Caco-2 (cell line): ENCODE measurements at regions not wholly inside any gene's neighbourhood (a gene's known extent, or its start where the extent isn't known, plus 50 kb on each side); places are given as distances from the start of the nearest gene placed in this dataset.

Experiments
- BruUV-seq: library from RNA; stranded (reverse); fragments of 400-500 nt; replicated peaks from 2 replicates; lab custom pipeline; 2021; lab: Mats Ljungman, UMichigan
- CTCF ChIA-PET: fragments of 300-600 bp; sonication (Branson Sonifier 250); formaldehyde crosslinking; loops from one replicate; lab custom pipeline; 2022; ENCODE audit warnings: antibody characterized with exemption; lab: Charles Lee
- POLR2A ChIA-PET: fragments of 300-600 bp; sonication (Branson Sonifier 250); formaldehyde crosslinking; loops from one replicate; lab custom pipeline; 2022; ENCODE audit warnings: antibody characterized with exemption; lab: Charles Lee
- DNase-seq, 2 experiments: peaks; one replicate each; pipeline versions ENCODE4 v3.0.0 to v3.0.0-alpha.2; 2020 to 2022
- H3K27me3 ChIP-seq: replicated peaks from 2 replicates; pipeline ENCODE4 v1.6.0; 2011; ENCODE audit warnings: low read length; ENCODE audit not compliant: control insufficient read depth, insufficient read depth
- H3K36me3 ChIP-seq: 2 replicates; pipeline ENCODE4 v1.5.1; 2011; ENCODE audit warnings: low read length; ENCODE audit not compliant: control insufficient read depth, insufficient read depth
- H3K4me1 ChIP-seq: fragments of 250-450 bp; sonication (Bioruptor Pico); 2 replicates; pipeline ENCODE4 v1.5.1; 2020; ENCODE audit warnings: mild to moderate bottlenecking
- H3K4me3 ChIP-seq: 2 replicates; pipeline ENCODE4 v1.5.1; 2011; ENCODE audit warnings: low read depth, mild to moderate bottlenecking, control low read depth, low read length
- H3K9me3 ChIP-seq: fragments of 250-450 bp; sonication (Bioruptor Pico); 2 replicates; pipeline ENCODE4 v1.5.1; 2020; ENCODE audit warnings: mild to moderate bottlenecking, moderate library complexity
- H3K27ac Mint-ChIP-seq: one replicate; pipeline ENCODE4 v1.8.0; 2022; ENCODE audit warnings: mixed read lengths; ENCODE audit not compliant: unreplicated experiment
- H3K27me3 Mint-ChIP-seq: one replicate; pipeline ENCODE4 v1.8.0; 2022; ENCODE audit warnings: mixed read lengths; ENCODE audit not compliant: insufficient read depth, unreplicated experiment
- H3K36me3 Mint-ChIP-seq: one replicate; pipeline ENCODE4 v1.8.0; 2022; ENCODE audit warnings: mild to moderate bottlenecking, mixed read lengths; ENCODE audit not compliant: insufficient read depth, unreplicated experiment
- H3K4me1 Mint-ChIP-seq: one replicate; pipeline ENCODE4 v1.8.0; 2022; ENCODE audit warnings: low read depth, mixed read lengths; ENCODE audit not compliant: unreplicated experiment
- H3K4me3 Mint-ChIP-seq: one replicate; pipeline ENCODE4 v1.8.0; 2022; ENCODE audit warnings: mild to moderate bottlenecking, moderate library complexity, mixed read lengths; ENCODE audit not compliant: unreplicated experiment
- H3K9me3 Mint-ChIP-seq: one replicate; pipeline ENCODE4 v1.8.0; 2022; ENCODE audit warnings: mixed read lengths; ENCODE audit not compliant: unreplicated experiment
- intact Hi-C: fragments of 100-400 bp; cut with micrococcal nuclease; formaldehyde crosslinking; loops from one replicate; pipeline ENCODE4 v1.10.0; 2022; ENCODE audit not compliant: unreplicated experiment
- TF ChIP-seq, protein P1 (sequence below), 2 experiments: fragments of 200-600 bp in 1 of 2; IDR thresholded peaks; 1 replicate in 1 of 2; 2 replicates in 1 of 2; pipeline versions ENCODE4 v1.5.1 to v1.8.0; 2011 to 2022; ENCODE audit warnings: antibody characterized with exemption in 1 of 2, control low read depth in 1 of 2, inconsistent platforms in 1 of 2, low read depth in 1 of 2, low read length in 1 of 2, mild to moderate bottlenecking in 1 of 2, moderate library complexity in 1 of 2; ENCODE audit not compliant: insufficient read depth in 1 of 2, severe bottlenecking in 1 of 2, unreplicated experiment in 1 of 2

DNA sequence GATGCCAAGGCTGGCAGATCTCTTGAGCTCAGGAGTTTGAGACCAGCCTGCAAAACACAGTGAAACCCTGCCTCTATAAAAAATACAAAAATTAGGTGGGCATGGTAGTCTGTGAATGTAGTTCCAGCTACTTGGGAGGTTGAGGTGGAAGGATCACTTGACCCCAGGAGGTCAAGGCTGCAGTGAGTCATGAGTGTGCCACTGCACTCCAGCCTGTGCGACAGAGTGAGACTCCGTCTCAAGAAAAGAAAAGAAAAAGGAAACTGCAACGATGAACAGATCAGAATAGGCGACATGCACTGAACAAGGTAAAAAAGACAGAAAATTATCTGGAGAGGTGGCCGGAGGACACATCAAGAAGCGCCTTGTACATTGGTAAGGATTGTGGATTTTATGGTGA is 273.7 kb upstream of the AMIGO2 start:
- Histone ChIP-seq H3K36me3 (no peaks in the 10 kb centered on the region), H3K4me3 (no peak overlapping the region), H3K4me1 (no peaks in the 10 kb centered on the region), H3K9me3 (no peaks in the 10 kb centered on the region), H3K27me3 (no peaks in the 10 kb centered on the region)
- no peak overlapping the region for H3K4me3 Mint-ChIP-seq
- no peak overlapping the region for H3K27ac Mint-ChIP-seq
- H3K27me3 Mint-ChIP-seq, result no peaks in the 10 kb centered on the region
- H3K36me3 Mint-ChIP-seq, result no peaks in the 10 kb centered on the region
- TF ChIP-seq, protein P1, sequence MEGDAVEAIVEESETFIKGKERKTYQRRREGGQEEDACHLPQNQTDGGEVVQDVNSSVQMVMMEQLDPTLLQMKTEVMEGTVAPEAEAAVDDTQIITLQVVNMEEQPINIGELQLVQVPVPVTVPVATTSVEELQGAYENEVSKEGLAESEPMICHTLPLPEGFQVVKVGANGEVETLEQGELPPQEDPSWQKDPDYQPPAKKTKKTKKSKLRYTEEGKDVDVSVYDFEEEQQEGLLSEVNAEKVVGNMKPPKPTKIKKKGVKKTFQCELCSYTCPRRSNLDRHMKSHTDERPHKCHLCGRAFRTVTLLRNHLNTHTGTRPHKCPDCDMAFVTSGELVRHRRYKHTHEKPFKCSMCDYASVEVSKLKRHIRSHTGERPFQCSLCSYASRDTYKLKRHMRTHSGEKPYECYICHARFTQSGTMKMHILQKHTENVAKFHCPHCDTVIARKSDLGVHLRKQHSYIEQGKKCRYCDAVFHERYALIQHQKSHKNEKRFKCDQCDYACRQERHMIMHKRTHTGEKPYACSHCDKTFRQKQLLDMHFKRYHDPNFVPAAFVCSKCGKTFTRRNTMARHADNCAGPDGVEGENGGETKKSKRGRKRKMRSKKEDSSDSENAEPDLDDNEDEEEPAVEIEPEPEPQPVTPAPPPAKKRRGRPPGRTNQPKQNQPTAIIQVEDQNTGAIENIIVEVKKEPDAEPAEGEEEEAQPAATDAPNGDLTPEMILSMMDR (IDR thresholded peaks at IDR 0.05; ENCODE audit: insufficient read depth in 1 of 2, low read depth in 1 of 2, low read length in 1 of 2, severe bottlenecking in 1 of 2, unreplicated experiment in 1 of 2), result no peak
- no peak for DNase-seq
- no TSS peak for BruUV-seq
- ChIA-PET CTCF (no interaction called here), POLR2A (no interaction called here)
- peaks cover 17% of the 10 kb centered on the region for H3K9me3 Mint-ChIP-seq
- intact Hi-C loops, result no loop called here
- peaks cover 7% of the 10 kb centered on the region for H3K4me1 Mint-ChIP-seq

DNA sequence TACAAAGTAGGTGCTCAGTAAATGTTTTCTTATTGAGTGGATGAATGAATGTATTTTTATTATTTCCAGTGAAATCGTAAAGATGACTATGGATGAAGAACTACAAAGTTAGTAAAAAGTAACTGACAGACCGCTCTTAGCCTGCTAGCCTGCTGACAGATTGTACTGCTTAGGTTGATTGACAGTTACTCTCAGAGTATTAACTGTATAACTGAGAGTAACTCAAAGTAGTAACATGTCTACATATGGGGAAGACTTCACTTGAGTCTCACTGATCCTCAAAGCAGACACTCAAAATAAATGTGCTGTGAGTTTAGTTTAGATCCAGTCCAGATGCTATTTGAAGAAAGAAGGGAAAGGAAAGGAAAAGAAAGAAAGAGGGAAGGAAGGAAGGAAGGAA is 272.3 kb upstream of the AMIGO2 start:
- POLR2A ChIA-PET, result no interaction called here
- H3K9me3 Mint-ChIP-seq, result peaks cover 11% of the 10 kb centered on the region
- peaks cover under 1% of the 10 kb centered on the region for H3K4me1 ChIP-seq
- TF ChIP-seq, protein P1 (IDR thresholded peaks at IDR 0.05; ENCODE audit: insufficient read depth in 1 of 2, low read depth in 1 of 2, low read length in 1 of 2, severe bottlenecking in 1 of 2, unreplicated experiment in 1 of 2), result no peak
- H3K4me3 Mint-ChIP-seq, result no peak overlapping the region
- CTCF ChIA-PET, result no interaction called here
- DNase-seq, result no peak
- H3K27me3 ChIP-seq, result no peaks in the 10 kb centered on the region
- no peak overlapping the region for H3K4me3 ChIP-seq
- H3K36me3 ChIP-seq, result no peaks in the 10 kb centered on the region
- no peak overlapping the region for H3K27ac Mint-ChIP-seq
- H3K27me3 Mint-ChIP-seq, result no peaks in the 10 kb centered on the region
- no peaks in the 10 kb centered on the region for H3K36me3 Mint-ChIP-seq
- no peaks in the 10 kb centered on the region for H3K9me3 ChIP-seq
- peaks cover 7% of the 10 kb centered on the region for H3K4me1 Mint-ChIP-seq
- intact Hi-C loops, result no loop called here
- no TSS peak for BruUV-seq

DNA sequence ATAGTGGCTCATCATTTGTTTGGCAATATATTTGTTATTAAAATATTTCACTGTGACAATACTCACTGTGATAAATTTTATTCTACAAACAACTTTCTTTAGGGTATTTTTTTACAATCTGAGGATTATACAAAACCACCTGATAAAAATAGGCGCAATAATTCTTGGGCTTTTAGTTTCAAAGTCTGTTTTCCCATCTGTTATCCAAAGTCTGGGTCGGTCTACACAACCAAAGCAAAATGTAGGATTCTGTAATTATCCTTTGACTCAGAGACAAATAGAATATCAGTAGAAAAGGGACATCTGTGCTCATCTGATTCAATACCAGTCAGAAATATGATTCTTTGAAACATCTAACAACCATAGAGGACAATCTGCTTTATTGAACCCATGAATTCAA is 271.8 kb upstream of the AMIGO2 start:
- TF ChIP-seq, protein P1 (IDR thresholded peaks at IDR 0.05; ENCODE audit: insufficient read depth in 1 of 2, low read depth in 1 of 2, low read length in 1 of 2, severe bottlenecking in 1 of 2, unreplicated experiment in 1 of 2), result no peak
- H3K36me3 Mint-ChIP-seq, result no peaks in the 10 kb centered on the region

More for the DNA sequence above, 271.8 kb upstream of the AMIGO2 start:
- CTCF ChIA-PET, result no interaction called here
- Mint-ChIP-seq H3K4me3 (no peak overlapping the region), H3K9me3 (peaks cover 11% of the 10 kb centered on the region), H3K4me1 (peaks cover 3% of the 10 kb centered on the region), H3K27me3 (no peaks in the 10 kb centered on the region), H3K27ac (no peak overlapping the region)
- intact Hi-C loops, result no loop called here
- no TSS peak for BruUV-seq
- Histone ChIP-seq H3K4me3 (no peak overlapping the region), H3K36me3 (no peaks in the 10 kb centered on the region), H3K9me3 (no peaks in the 10 kb centered on the region), H3K4me1 (peaks cover 5% of the 10 kb centered on the region), H3K27me3 (no peaks in the 10 kb centered on the region)
- DNase-seq, result no peak
- POLR2A ChIA-PET, result no interaction called here
